ENCODE measurements at regions not wholly inside any gene's neighbourhood (a gene's known extent, or its start where the extent isn't known, plus 50 kb on each side); places are given as distances from the start of the nearest gene placed in this dataset.

GRCh38 chr3:23075496-23075895 lies 127.6 kb upstream of the UBE2E2 start:
- no peak overlapping the region for H3K27ac ChIP-seq
- no peak for TF ChIP-seq CTCF (conservative IDR thresholded peaks at IDR 0.05)

- no peak for TF ChIP-seq CTCF (conservative IDR thresholded peaks at IDR 0.05)
These were observed 126.7 kb upstream of the UBE2E2 start for GRCh38 chr3:23076437-23076836.

DNA sequence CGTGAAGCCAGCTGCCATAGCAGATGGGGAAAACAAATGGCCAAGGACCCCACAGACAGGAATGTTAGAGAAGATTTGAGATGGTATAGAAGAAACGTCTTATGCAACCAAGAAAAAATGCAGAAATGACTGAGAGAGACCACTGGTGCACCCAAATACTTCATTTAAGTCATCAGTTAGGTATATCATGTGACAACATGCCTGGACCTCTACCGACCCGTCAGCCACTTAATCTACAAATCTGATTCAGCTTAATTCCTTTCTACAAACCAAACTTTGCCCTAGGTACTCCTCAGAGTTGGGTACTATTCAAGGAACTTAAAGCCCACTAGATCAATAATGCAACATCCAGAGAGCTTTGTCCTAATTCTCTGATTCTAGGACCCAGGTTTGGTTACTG lies 126.0 kb upstream of the UBE2E2 start:
- H3K27ac ChIP-seq = no peak overlapping the region
- no peak for TF ChIP-seq CTCF (conservative IDR thresholded peaks at IDR 0.05)

More at GRCh38 chr3:23076437-23076836, 126.7 kb upstream of the UBE2E2 start:
- H3K27ac ChIP-seq = no peak overlapping the region

GRCh38 chr3:23078735-23079134 lies 124.4 kb upstream of the UBE2E2 start:
- H3K27ac ChIP-seq = no peak overlapping the region
- no peak for TF ChIP-seq CTCF (conservative IDR thresholded peaks at IDR 0.05)

GRCh38 chr3:23079976-23080375 lies 123.2 kb upstream of the UBE2E2 start:
- H3K27ac ChIP-seq = no peak overlapping the region
- no peak for TF ChIP-seq CTCF (conservative IDR thresholded peaks at IDR 0.05)

GRCh38 chr3:23083701-23084100 lies 119.4 kb upstream of the UBE2E2 start:
- no peak for TF ChIP-seq CTCF (conservative IDR thresholded peaks at IDR 0.05)

DNA sequence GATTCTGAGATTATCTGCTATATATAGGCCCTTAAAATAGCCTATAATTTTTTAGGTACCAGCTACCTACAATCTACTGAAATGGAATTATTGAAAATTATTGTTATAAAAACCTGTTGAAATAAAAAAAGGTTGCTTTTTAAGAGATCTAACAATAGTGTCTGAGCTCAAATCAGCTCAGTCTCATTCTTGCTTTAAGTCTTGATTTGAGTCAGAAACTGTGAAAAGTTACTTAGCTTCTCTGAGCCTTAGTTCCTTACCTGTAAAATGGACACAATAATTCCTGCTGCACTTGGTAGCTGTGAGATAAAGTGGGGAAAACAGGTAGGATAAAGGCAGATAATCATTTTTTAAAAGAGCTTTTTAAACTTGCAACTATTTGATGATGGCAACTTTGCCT lies 118.8 kb upstream of the UBE2E2 start:
- TF ChIP-seq CTCF (conservative IDR thresholded peaks at IDR 0.05) = no peak
- no peak overlapping the region for H3K27ac ChIP-seq

More at GRCh38 chr3:23083701-23084100, 119.4 kb upstream of the UBE2E2 start:
- H3K27ac ChIP-seq = no peak overlapping the region

DNA sequence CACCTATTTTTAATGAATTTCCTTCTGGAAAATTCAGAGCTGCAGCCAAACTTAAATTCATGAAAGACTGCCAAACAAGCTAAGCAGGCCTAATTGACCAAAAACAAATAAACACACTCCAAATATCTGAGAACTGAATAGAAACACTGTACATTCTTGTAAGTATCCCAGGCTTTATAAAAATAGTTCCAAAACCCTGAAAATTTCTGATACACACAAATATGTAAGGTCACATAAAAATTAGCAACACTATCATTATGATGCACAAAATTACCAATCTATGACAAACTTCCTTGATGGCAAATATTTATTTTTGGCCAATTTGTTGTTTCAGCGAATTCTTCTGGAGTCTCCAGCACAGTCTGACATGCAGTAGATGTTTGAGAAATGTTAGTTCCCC lies 117.9 kb upstream of the UBE2E2 start:
- H3K27ac ChIP-seq = no peak overlapping the region

More for the DNA sequence above, 117.9 kb upstream of the UBE2E2 start:
- TF ChIP-seq CTCF (conservative IDR thresholded peaks at IDR 0.05) = no peak
